GM10266 (cell line): ENCODE measurements at regions not wholly inside any gene's neighbourhood (a gene's known extent, or its start where the extent isn't known, plus 50 kb on each side); places are given as distances from the start of the nearest gene placed in this dataset.

ENCODE experiments used
- DNase-seq: peaks from one replicate; pipeline ENCODE4 v3.0.0; 2012; ENCODE audit errors: extremely low spot score
- TF ChIP-seq, protein P1 (sequence below): IDR thresholded peaks from 2 replicates; pipeline ENCODE4 v1.5.1; 2012; ENCODE audit warnings: mild to moderate bottlenecking, low read depth; ENCODE audit not compliant: control insufficient read depth, insufficient read depth; ENCODE audit errors: missing control alignments

DNA sequence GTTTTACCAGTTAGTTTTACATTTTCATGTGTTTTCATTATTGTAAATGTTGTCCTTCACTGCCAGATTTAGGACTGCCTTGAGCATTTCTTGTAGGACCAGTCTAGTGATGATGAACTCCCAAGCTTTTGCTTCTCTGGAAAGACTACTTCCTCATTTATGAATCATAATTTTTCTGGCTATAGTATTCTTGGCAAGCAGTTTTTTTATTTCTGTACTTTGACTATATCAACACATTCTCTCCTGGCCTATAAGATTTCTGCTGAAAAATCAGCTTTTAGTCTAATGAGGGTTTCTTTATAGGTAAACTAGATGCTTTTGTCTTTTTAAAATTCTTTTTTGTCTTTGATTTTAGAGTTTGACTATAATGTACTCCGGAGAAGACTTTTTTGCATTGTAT lies 256.8 kb upstream of the GRAMD2B start:
- no peak for DNase-seq
- TF ChIP-seq, protein P1, sequence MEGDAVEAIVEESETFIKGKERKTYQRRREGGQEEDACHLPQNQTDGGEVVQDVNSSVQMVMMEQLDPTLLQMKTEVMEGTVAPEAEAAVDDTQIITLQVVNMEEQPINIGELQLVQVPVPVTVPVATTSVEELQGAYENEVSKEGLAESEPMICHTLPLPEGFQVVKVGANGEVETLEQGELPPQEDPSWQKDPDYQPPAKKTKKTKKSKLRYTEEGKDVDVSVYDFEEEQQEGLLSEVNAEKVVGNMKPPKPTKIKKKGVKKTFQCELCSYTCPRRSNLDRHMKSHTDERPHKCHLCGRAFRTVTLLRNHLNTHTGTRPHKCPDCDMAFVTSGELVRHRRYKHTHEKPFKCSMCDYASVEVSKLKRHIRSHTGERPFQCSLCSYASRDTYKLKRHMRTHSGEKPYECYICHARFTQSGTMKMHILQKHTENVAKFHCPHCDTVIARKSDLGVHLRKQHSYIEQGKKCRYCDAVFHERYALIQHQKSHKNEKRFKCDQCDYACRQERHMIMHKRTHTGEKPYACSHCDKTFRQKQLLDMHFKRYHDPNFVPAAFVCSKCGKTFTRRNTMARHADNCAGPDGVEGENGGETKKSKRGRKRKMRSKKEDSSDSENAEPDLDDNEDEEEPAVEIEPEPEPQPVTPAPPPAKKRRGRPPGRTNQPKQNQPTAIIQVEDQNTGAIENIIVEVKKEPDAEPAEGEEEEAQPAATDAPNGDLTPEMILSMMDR = no peak

DNA sequence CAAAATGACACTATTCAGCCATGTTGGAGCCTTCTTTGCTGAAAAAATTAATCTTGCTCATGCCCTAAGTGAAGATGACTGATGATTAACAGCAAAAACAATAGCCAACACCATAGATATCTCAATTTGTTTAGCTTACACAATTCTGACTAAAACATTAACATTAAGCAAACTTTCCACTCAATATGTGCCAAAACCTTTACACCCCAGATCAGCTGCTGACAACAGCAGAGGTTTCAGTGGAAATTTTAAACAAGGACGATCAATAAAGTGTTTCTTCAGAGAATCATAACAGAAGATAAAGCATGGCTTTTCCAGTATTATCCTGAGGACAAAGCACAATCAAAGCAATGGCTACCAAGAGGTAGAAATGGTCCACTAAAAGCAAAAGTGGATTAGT lies 254.4 kb upstream of the GRAMD2B start:
- TF ChIP-seq, protein P1 = no peak

DNA sequence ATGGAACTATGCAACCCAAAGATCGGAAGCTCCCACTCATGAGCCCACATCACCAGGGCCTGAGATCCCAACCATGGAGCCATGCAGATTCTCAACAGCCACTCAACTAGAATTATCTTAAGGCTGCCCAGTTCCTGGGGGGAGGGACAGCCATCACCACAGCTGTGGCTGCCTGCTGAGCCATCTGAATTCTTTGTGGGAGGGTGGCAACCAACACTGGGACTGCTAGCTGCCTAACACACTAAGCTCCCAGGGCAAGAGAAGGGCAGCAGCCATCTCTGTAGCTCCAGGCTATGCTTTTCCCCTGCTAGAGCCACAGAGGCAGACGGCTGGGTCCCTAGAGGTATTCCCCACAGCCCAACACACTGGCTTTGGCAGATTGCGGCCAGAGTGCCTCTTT lies 251.3 kb upstream of the GRAMD2B start:
- no peak for DNase-seq
- TF ChIP-seq, protein P1 = no peak

More for the DNA sequence above, 254.4 kb upstream of the GRAMD2B start:
- no peak for DNase-seq

DNA sequence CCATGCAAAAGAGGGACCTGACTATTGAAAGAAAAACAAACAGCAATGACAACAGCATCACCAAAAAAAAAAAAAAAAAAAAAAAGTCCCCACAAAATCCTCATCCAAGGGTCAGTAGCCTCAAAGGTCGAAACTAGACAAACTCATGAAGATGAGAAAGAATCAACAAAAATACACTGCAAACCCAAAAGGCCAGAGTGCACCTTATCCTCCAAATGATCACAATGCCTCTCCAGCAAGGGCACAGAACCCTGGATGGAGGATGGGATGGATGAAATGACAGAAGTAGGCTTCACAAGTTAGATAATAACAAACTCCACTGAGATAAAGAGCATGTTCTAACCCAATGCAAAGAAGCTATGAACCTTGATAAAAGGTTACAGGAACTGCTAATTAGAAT lies 250.4 kb upstream of the GRAMD2B start:
- TF ChIP-seq, protein P1 = no peak

DNA sequence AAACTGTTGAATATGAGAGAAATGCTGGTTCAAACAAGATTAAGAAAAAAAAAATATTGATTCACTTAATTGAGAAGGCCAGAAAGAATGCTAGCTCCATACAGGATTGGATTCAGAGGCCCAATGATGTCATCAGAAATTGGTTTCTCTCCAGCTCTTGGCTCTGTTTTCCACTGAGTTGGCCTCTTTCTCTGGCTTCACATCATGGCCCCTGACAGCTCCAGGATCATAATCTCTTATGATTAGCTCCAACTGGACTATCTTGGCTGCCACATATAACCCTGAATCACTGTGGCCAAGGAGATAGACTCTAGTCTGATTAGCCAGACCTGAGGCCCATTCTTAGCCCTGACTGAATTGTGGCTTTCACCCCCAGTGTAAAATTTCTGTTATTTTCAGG lies 244.7 kb upstream of the GRAMD2B start:
- DNase-seq = no peak

More for the DNA sequence above, 250.4 kb upstream of the GRAMD2B start:
- DNase-seq = no peak

DNA sequence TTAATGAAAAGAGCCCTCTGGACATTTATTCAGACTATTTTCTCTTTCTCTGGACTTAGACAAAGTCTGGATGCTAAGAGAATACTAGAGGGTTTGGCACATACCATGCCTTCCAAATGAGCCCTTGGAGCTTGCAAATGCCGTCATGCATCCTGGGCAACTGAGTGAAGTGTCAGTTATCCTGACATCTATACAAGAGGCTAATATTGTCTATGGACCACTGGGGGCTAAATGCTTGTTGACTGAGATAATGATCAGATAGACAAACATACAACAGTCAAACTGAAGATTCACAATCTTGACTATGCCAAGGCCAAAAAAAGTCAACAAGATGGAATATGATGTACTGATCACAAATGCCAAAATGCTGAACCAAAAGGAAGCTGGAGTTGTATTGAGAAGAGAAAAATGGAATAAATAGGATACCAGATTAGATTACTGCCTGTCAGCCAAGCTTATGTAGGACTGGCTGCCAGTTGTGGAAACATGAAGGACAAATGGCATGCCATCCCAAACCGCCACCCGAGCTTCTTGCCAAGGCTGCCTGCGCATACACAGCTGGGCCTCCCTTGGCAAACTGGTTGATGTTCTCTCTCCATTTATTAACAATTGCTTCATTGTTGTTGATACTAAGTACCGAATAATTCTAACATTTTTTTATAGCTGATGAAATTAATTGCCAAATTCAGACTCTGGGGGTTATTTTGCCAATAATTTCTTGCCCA lies 240.1 kb upstream of the GRAMD2B start:
- TF ChIP-seq, protein P1 = no peak
- DNase-seq = no peak

More for the DNA sequence above, 244.7 kb upstream of the GRAMD2B start:
- TF ChIP-seq, protein P1 = no peak

DNA sequence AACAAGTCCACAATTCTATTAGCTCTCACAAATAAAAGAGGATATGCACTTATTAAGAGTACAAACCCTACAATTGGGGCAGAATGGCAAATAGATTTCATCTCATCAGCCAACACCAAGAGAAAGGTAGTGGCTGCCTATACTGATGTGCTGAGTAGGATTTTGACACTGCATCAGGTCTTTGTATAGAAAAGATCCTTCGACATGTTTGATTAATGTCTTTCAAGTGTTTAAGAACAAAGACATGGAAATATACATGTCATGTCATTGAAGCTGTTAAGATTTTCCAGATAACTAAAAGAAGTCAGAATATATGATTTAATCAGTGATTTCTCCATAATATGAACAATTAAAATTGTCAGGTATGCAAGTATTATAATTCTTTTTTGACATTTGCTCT lies 238.7 kb upstream of the GRAMD2B start:
- TF ChIP-seq, protein P1 = no peak
- no peak for DNase-seq
